Adrenal gland (tissue), 5 donors: ENCODE measurements at regions not wholly inside any gene's neighbourhood (a gene's known extent, or its start where the extent isn't known, plus 50 kb on each side); places are given as distances from the start of the nearest gene placed in this dataset.

ENCODE experiments used
- POLR2A ChIP-seq, 2 donors: fragments of 450-650 bp; IDR thresholded peaks; one replicate each; pipeline ENCODE4 v1.6.1; 2017; ENCODE audit warnings: antibody characterized with exemption in 2 of 2, mild to moderate bottlenecking in 2 of 2, moderate library complexity in 1 of 2
- TF ChIP-seq, protein P1 (sequence below), 6 experiments: fragments of 450-650 bp in 4 of 6; fragments of 200-600 bp in 2 of 6; sonication (generic) in 1 of 6; IDR thresholded peaks; 1 replicate in 5 of 6; 2 replicates in 1 of 6; pipeline versions ENCODE4 v1.5.1 to v1.8.0; 2016 to 2021; ENCODE audit warnings: antibody characterized with exemption in 6 of 6, mild to moderate bottlenecking in 2 of 6, moderate library complexity in 1 of 6
- donor health status: DM: no; HTN: no; CAD: no.

DNA sequence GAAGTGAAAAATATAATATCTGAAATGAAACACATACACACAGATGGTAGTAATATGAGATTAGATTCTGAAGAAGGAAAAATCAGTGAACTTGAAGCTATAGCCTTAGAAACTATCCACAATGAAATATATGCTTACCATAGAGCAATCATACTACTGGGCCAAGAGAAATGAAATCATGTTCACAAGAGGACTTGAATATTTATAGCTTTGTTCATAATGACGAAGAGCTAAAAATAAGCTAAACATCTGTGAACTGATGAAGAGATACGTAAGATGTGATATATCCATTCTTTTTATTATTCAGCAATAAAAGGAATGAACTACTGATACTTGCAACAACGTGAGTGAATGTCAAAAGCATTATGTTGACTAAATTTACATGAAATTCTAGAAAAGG lies 92.6 kb upstream of the ALDH1B1 start:
- no peak for TF ChIP-seq POLR2A (IDR thresholded peaks at IDR 0.05)
- TF ChIP-seq, protein P1, sequence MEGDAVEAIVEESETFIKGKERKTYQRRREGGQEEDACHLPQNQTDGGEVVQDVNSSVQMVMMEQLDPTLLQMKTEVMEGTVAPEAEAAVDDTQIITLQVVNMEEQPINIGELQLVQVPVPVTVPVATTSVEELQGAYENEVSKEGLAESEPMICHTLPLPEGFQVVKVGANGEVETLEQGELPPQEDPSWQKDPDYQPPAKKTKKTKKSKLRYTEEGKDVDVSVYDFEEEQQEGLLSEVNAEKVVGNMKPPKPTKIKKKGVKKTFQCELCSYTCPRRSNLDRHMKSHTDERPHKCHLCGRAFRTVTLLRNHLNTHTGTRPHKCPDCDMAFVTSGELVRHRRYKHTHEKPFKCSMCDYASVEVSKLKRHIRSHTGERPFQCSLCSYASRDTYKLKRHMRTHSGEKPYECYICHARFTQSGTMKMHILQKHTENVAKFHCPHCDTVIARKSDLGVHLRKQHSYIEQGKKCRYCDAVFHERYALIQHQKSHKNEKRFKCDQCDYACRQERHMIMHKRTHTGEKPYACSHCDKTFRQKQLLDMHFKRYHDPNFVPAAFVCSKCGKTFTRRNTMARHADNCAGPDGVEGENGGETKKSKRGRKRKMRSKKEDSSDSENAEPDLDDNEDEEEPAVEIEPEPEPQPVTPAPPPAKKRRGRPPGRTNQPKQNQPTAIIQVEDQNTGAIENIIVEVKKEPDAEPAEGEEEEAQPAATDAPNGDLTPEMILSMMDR (IDR thresholded peaks at IDR 0.05) = no peak
